Gastroesophageal sphincter (tissue), 4 donors: ENCODE measurements at regions not wholly inside any gene's neighbourhood (a gene's known extent, or its start where the extent isn't known, plus 50 kb on each side); places are given as distances from the start of the nearest gene placed in this dataset.

Experiments used
- ATAC-seq: fragments of 150-250 bp; one replicate; pipeline ENCODE4 v1.9.1; 2016; ENCODE audit warnings: mild to moderate bottlenecking, moderate library complexity
- H3K27ac ChIP-seq, 4 donors: fragments of 200-600 bp; sonication (generic) in 3 of 4; 1 replicate in 3 of 4; 2 replicates in 1 of 4; pipeline ENCODE4 v1.5.1; 2016 to 2019
- H3K27me3 ChIP-seq: fragments of 200-600 bp; sonication (generic); one replicate; pipeline ENCODE4 v1.5.1; 2019
- H3K36me3 ChIP-seq, 2 donors: fragments of 200-600 bp; sonication (generic); one replicate each; pipeline ENCODE4 v1.5.1; 2019; ENCODE audit warnings: control low read depth in 1 of 2
- H3K4me1 ChIP-seq, 3 donors: fragments of 200-600 bp; sonication (generic); 1 replicate in 2 of 3; 2 replicates in 1 of 3; pipeline ENCODE4 v1.5.1; 2016 to 2019; ENCODE audit warnings: control low read depth in 2 of 3
- H3K4me3 ChIP-seq, 2 donors: fragments of 200-600 bp; sonication (generic); one replicate each; pipeline ENCODE4 v1.5.1; 2019; ENCODE audit warnings: mild to moderate bottlenecking in 1 of 2, moderate library complexity in 1 of 2
- H3K9me3 ChIP-seq, 3 donors: fragments of 200-600 bp; sonication (generic); one replicate each; pipeline ENCODE4 v1.5.1; 2017 to 2019; ENCODE audit warnings: control low read depth in 2 of 3
- CTCF ChIP-seq, 4 experiments: fragments of 200-600 bp in 2 of 4; fragments of 450-650 bp in 2 of 4; sonication (generic) in 1 of 4; IDR thresholded peaks; one replicate each; pipeline ENCODE4 v1.5.1; 2017 to 2019; ENCODE audit warnings: antibody characterized with exemption in 4 of 4, mild to moderate bottlenecking in 2 of 4, moderate library complexity in 2 of 4
- EP300 ChIP-seq: sonication (generic); formaldehyde crosslinking; IDR thresholded peaks from one replicate; pipeline ENCODE4 v1.6.1; 2017; ENCODE audit warnings: antibody characterized with exemption, mild to moderate bottlenecking
- POLR2A ChIP-seq, 2 donors: fragments of 450-650 bp; IDR thresholded peaks; one replicate each; pipeline ENCODE4 v1.6.1; 2017; ENCODE audit warnings: antibody characterized with exemption in 2 of 2, mild to moderate bottlenecking in 2 of 2, moderate library complexity in 1 of 2
- POLR2AphosphoS5 ChIP-seq: sonication (generic); formaldehyde crosslinking; IDR thresholded peaks from one replicate; pipeline ENCODE4 v1.6.1; 2017; ENCODE audit warnings: antibody characterized with exemption
- WGBS, 2 donors: methylation state at CpG; one replicate each; pipeline ENCODE4 v1.1.5; 2018; ENCODE audit warnings: low coverage in 1 of 2; 5-methylcytosine and 5-hydroxymethylcytosine counted together

DNA sequence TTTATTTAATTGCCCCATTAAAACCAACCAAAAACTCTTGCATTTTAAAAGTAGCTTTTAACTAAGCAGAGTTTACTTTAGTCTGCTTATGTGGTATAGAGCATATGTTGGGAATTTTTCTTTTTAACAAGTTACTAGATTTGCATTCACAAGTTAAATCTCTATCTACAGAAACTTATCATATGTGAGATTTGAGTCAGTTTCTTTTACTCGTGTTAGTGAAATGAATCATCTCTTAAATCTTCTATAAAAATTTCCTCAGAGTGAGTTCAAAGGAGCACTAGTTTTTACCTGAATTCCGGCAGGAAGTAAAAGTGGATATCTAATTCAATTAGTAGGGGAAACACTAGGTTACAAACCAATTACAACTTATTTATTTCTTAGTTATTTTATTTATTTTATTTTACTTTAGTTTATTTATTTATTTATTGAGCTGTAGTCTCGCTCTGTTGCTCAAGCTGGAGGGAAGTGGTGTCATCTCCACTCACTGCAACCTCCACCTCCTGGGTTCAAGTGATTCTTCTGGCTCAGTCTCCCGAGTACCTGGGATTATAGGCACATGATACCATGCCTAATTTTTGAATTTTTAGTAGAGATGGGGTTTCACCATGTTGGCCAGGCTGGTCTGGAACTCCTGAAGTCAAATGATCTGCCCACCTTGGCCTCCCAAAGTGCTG is 1609.6 kb upstream of the B3GALT2 start:
- Histone ChIP-seq H3K27me3 (no peaks in the 10 kb centered on the region), H3K36me3 (no peaks in the 10 kb centered on the region), H3K9me3 (no peaks in the 10 kb centered on the region), H3K27ac (no peak overlapping the region), H3K4me1 (no peaks in the 10 kb centered on the region), H3K4me3 (no peak overlapping the region)
- TF ChIP-seq EP300 (no peak), CTCF (IDR thresholded peaks at IDR 0.05) (no peak)
- 78 to 83% methylated on average over 3 to 4 of the region's 4 CpGs for WGBS, 2 donors
- ATAC-seq: no peak

- Histone ChIP-seq H3K4me3 (no peak overlapping the region), H3K4me1 (no peaks in the 10 kb centered on the region), H3K27ac (no peak overlapping the region), H3K9me3 (no peaks in the 10 kb centered on the region), H3K36me3 (no peaks in the 10 kb centered on the region), H3K27me3 (no peaks in the 10 kb centered on the region)
- 85 to 88% methylated on average over 3 of the region's 3 CpGs for WGBS, 2 donors
- ATAC-seq: no peak
- TF ChIP-seq EP300: no peak
Measured at GRCh38 chr1:194787001-194787400, 1600.6 kb upstream of the B3GALT2 start.

GRCh38 chr1:194786027-194786426 is 1599.6 kb upstream of the B3GALT2 start:
- no peaks in the 10 kb centered on the region for H3K4me1 ChIP-seq
- H3K36me3 ChIP-seq: no peaks in the 10 kb centered on the region
- ATAC-seq: no peak
- H3K9me3 ChIP-seq: no peaks in the 10 kb centered on the region
- H3K4me3 ChIP-seq: no peak overlapping the region
- WGBS, 2 donors: 86 to 87% methylated on average over 4 of the region's 4 CpGs
- H3K27ac ChIP-seq: no peak overlapping the region
- H3K27me3 ChIP-seq: no peaks in the 10 kb centered on the region
- TF ChIP-seq POLR2A (IDR thresholded peaks at IDR 0.05) (no peak), POLR2AphosphoS5 (no peak), EP300 (no peak), CTCF (IDR thresholded peaks at IDR 0.05) (no peak)

GRCh38 chr1:194776657-194777056 is 1590.2 kb upstream of the B3GALT2 start:
- no peaks in the 10 kb centered on the region for H3K36me3 ChIP-seq
- no peak for ATAC-seq
- H3K27me3 ChIP-seq: no peaks in the 10 kb centered on the region
- no peaks in the 10 kb centered on the region for H3K4me1 ChIP-seq
- TF ChIP-seq POLR2A (IDR thresholded peaks at IDR 0.05) (no peak), EP300 (no peak), POLR2AphosphoS5 (no peak), CTCF (IDR thresholded peaks at IDR 0.05) (no peak)
- H3K4me3 ChIP-seq: no peak overlapping the region
- WGBS, 2 donors: 82 to 97% methylated on average over 3 of the region's 3 CpGs
- H3K27ac ChIP-seq: no peak overlapping the region
- H3K9me3 ChIP-seq: peaks cover 0 to 5% (median 0%) of the 10 kb centered on the region in 3 donors

DNA sequence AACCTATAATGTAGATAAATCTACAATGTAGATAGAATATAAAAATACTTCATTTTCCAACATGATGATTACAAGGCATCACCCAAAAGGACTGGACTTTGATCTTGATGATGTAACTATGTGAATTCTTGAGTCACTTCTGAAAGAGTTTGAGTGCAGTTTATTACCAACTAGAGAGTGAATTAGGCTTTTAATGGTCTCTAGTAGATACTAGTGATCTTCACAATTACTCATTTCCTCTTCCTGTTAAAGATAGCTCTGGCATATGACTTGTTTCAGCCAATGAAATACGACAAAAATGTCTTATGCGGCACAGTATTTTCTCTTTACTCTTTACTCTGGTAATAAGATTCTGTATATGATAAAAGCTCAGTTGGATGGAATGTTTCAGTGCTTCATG is 1588.1 kb upstream of the B3GALT2 start:
- TF ChIP-seq POLR2A (IDR thresholded peaks at IDR 0.05): no peak
- no peak for TF ChIP-seq EP300
- TF ChIP-seq POLR2AphosphoS5: no peak
- TF ChIP-seq CTCF (IDR thresholded peaks at IDR 0.05): no peak
- Histone ChIP-seq H3K36me3 (no peaks in the 10 kb centered on the region), H3K27me3 (no peaks in the 10 kb centered on the region), H3K27ac (no peak overlapping the region), H3K4me1 (no peaks in the 10 kb centered on the region), H3K9me3 (peaks cover 0 to 3% (median 0%) of the 10 kb centered on the region in 3 donors), H3K4me3 (no peak overlapping the region)
- no peak for ATAC-seq
- WGBS, 2 donors: 91 to 100% methylated on average over 2 of the region's 2 CpGs
